ENCODE measurements at regions not wholly inside any gene's neighbourhood (a gene's known extent, or its start where the extent isn't known, plus 50 kb on each side); places are given as distances from the start of the nearest gene placed in this dataset.
"Not testable (repeated sequence)": the region's sequence is repeated elsewhere in the genome, so short reads cannot be mapped to it uniquely, and the experiment has no call there.

GRCh38 chr12:47369085-47369484, 289.3 kb upstream of the AMIGO2 start:
- no peak for DNase-seq (ENCODE audit: low read depth)
- TF ChIP-seq CTCF (IDR thresholded peaks at IDR 0.05; ENCODE audit: insufficient read depth, low read depth, low read length): no peak
- no peak overlapping the region for H3K4me3 ChIP-seq (ENCODE audit: low read depth, low read length)

- no peak for TF ChIP-seq CTCF (IDR thresholded peaks at IDR 0.05; ENCODE audit: insufficient read depth, low read depth, low read length)
- no peak for DNase-seq (ENCODE audit: low read depth)
- H3K4me3 ChIP-seq (ENCODE audit: low read depth, low read length): no peak overlapping the region
Observed at GRCh38 chr12:47367912-47368537, 288.3 kb upstream of the AMIGO2 start.

GRCh38 chr12:47366579-47366978, 286.8 kb upstream of the AMIGO2 start:
- H3K4me3 ChIP-seq (ENCODE audit: low read depth, low read length): no peak overlapping the region
- no peak for TF ChIP-seq CTCF (IDR thresholded peaks at IDR 0.05; ENCODE audit: insufficient read depth, low read depth, low read length)
- DNase-seq (ENCODE audit: low read depth): no peak

- no peak for TF ChIP-seq CTCF (IDR thresholded peaks at IDR 0.05; ENCODE audit: insufficient read depth, low read depth, low read length)
- no peak for DNase-seq (ENCODE audit: low read depth)
- H3K4me3 ChIP-seq (ENCODE audit: low read depth, low read length): no peak overlapping the region
Observed at GRCh38 chr12:47366157-47366556, 286.4 kb upstream of the AMIGO2 start.

GRCh38 chr12:47365443-47366076, 285.8 kb upstream of the AMIGO2 start:
- not testable (repeated sequence) for DNase-seq (ENCODE audit: low read depth); H3K4me3 ChIP-seq (ENCODE audit: low read depth, low read length)

GRCh38 chr12:47364261-47364660, 284.5 kb upstream of the AMIGO2 start:
- peak; percentile 13 for DNase-seq (ENCODE audit: low read depth)
- no peak for TF ChIP-seq CTCF (IDR thresholded peaks at IDR 0.05; ENCODE audit: insufficient read depth, low read depth, low read length)
- H3K4me3 ChIP-seq (ENCODE audit: low read depth, low read length): no peak overlapping the region

- no peak for TF ChIP-seq CTCF (IDR thresholded peaks at IDR 0.05; ENCODE audit: insufficient read depth, low read depth, low read length)
- no peak overlapping the region for H3K4me3 ChIP-seq (ENCODE audit: low read depth, low read length)
- no peak for DNase-seq (ENCODE audit: low read depth)
Observed at GRCh38 chr12:47362126-47362705, 282.5 kb upstream of the AMIGO2 start.

Measured in fibroblast of villous mesenchyme (primary cell).